ENCODE measurements at regions not wholly inside any gene's neighbourhood (a gene's known extent, or its start where the extent isn't known, plus 50 kb on each side); places are given as distances from the start of the nearest gene placed in this dataset.
"Not testable (repeated sequence)": the region's sequence is repeated elsewhere in the genome, so short reads cannot be mapped to it uniquely, and the experiment has no call there.

DNA sequence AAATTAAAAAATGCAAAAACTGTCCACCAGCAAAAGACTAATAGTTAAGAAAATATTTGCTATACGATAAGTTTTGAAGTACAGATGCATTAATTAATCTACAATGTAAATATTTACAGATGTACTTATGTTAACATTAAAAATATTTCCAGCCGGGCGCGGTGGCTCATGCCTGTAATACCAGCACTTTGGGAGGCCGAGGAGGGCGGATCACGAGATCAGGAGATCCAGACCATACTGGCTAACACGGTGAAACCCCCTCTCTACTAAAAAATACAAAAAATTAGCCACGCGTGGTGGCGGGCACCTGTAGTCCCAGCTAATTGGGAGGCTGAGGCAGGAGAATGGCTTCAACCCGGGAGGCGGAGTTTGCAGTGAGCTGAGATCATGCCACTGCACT lies 982.8 kb downstream of the SLC6A15 start:
- TF ChIP-seq, protein P1, sequence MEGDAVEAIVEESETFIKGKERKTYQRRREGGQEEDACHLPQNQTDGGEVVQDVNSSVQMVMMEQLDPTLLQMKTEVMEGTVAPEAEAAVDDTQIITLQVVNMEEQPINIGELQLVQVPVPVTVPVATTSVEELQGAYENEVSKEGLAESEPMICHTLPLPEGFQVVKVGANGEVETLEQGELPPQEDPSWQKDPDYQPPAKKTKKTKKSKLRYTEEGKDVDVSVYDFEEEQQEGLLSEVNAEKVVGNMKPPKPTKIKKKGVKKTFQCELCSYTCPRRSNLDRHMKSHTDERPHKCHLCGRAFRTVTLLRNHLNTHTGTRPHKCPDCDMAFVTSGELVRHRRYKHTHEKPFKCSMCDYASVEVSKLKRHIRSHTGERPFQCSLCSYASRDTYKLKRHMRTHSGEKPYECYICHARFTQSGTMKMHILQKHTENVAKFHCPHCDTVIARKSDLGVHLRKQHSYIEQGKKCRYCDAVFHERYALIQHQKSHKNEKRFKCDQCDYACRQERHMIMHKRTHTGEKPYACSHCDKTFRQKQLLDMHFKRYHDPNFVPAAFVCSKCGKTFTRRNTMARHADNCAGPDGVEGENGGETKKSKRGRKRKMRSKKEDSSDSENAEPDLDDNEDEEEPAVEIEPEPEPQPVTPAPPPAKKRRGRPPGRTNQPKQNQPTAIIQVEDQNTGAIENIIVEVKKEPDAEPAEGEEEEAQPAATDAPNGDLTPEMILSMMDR (tag by site-specific recombination; IDR thresholded peaks at IDR 0.05) = not testable (repeated sequence)
- not testable (repeated sequence) for TF ChIP-seq ZSCAN30, ZNF629 (tag by site-specific recombination; IDR thresholded peaks at IDR 0.05)
